HFF-Myc (cell line): ENCODE measurements at regions not wholly inside any gene's neighbourhood (a gene's known extent, or its start where the extent isn't known, plus 50 kb on each side); places are given as distances from the start of the nearest gene placed in this dataset.
"Not testable (repeated sequence)": the region's sequence is repeated elsewhere in the genome, so short reads cannot be mapped to it uniquely, and the experiment has no call there.

Source experiments
- DNase-seq: peaks from one replicate; pipeline ENCODE4 v3.0.0-alpha.2; 2011; ENCODE audit warnings: low read depth; ENCODE audit errors: extremely low read depth
- H3K4me3 ChIP-seq: replicated peaks from 2 replicates; pipeline ENCODE4 v1.5.1; 2011; ENCODE audit warnings: low read depth, mild to moderate bottlenecking, control low read depth, low read length
- CTCF ChIP-seq: IDR thresholded peaks from 2 replicates; pipeline ENCODE4 v1.5.1; 2012; ENCODE audit warnings: mild to moderate bottlenecking, low read depth, low read length, control low read depth; ENCODE audit errors: missing control alignments

- TF ChIP-seq CTCF = no peak
- H3K4me3 ChIP-seq = no peak overlapping the region
- no peak for DNase-seq
Measured at GRCh38 chr7:13108061-13108460, 420.6 kb downstream of the ARL4A start.

- no peak for DNase-seq
- no peak overlapping the region for H3K4me3 ChIP-seq
- TF ChIP-seq CTCF = no peak
Measured at GRCh38 chr7:13109201-13109600, 421.8 kb downstream of the ARL4A start.

DNA sequence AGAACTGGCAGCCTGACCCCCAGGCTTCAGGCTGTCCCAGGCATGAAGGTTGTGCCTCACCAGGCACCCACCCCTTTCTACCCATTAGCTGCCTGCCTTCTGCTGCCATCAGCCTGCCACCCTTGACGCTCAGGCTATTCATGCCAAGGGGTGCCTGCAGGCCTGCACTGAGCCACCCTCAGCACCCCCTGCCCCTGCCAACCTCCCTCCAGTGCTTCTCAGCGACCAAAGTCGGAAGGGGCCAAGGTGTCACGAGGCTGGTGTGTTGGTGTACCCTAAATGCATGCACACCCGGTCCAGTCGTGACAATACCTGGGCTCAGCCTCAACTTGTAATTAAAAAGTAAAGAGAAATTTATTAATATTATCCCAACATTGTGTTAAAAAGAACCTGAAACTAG lies 422.7 kb downstream of the ARL4A start:
- TF ChIP-seq CTCF = no peak
- DNase-seq = no peak

GRCh38 chr7:13111230-13111629 lies 423.8 kb downstream of the ARL4A start:
- no peak for DNase-seq
- no peak for TF ChIP-seq CTCF
- no peak overlapping the region for H3K4me3 ChIP-seq

More for the DNA sequence above, 422.7 kb downstream of the ARL4A start:
- H3K4me3 ChIP-seq = no peak overlapping the region

- not testable (repeated sequence) for DNase-seq
Measured at GRCh38 chr7:13114240-13114639, 426.8 kb downstream of the ARL4A start.

GRCh38 chr7:13115157-13115772 lies 427.8 kb downstream of the ARL4A start:
- no peak for DNase-seq
- TF ChIP-seq CTCF = no peak
- H3K4me3 ChIP-seq = no peak overlapping the region

More at GRCh38 chr7:13114240-13114639, 426.8 kb downstream of the ARL4A start:
- H3K4me3 ChIP-seq = not testable (repeated sequence)

DNA sequence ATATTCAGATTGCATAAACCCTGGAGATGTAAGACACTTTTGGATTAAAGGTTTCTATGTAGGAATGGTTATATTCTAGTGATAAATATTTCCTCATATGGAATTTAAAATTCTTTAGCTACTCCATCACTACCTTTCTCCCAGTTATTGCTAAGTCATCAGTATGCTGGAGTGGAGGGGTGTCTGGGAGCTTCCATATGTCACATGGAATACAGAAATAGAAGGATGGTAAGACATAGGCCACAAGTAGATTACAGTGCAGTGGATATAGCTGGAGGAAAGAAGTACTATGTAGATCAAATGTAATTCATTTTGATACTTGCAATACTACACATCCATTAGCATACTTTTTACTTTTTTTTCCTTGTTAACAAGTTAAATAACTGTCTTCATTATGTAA lies 428.4 kb downstream of the ARL4A start:
- DNase-seq = no peak
- H3K4me3 ChIP-seq = no peak overlapping the region
- TF ChIP-seq CTCF = no peak
